ENCODE measurements at regions not wholly inside any gene's neighbourhood (a gene's known extent, or its start where the extent isn't known, plus 50 kb on each side); places are given as distances from the start of the nearest gene placed in this dataset.

DNA sequence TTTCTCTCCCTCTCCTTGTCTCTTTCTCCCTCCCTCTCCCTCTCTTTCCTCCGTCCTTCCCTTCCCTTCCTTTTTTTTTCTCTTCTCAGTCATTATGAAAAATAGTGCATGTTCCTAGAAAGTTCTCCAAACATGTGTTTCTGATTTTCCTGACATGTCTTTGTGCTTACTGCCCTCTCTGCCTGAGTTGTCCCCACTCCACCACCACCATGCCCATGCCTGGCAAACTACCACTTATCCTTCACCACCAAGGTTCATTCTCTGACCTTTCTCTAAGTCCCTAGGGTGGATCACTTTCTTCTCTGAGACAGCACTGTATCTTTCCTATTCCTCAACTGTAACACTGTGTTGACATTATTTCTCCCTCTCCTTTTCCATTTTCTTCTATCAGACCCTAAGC lies 98.2 kb downstream of the LACC1 start:
- H3K79me2 ChIP-seq (ENCODE audit: control insufficient read depth in 1 of 2, insufficient read depth in 2 of 2, low read length in 2 of 2), result no peaks in the 10 kb centered on the region
- no peak overlapping the region for H2BK5ac ChIP-seq (ENCODE audit: low read depth, low read length)
- H3K18ac ChIP-seq (ENCODE audit: extremely low read depth, low read length), result no peak overlapping the region
- no peak overlapping the region for H3K9ac ChIP-seq (replicated peaks in 1 of 4; ENCODE audit: extremely low read depth in 1 of 4, low read depth in 3 of 4, low read length in 3 of 4)
- peaks cover 0 to 2% (median 0%) of the 10 kb centered on the region in 4 experiments; a peak in 1 of 7 replicates for H3K4me1 ChIP-seq (replicated peaks in 1 of 4; ENCODE audit: control insufficient read depth in 3 of 4, insufficient read depth in 4 of 4, low read length in 3 of 4)
- no peak overlapping the region for H2AFZ ChIP-seq (ENCODE audit: low read length)
- no peaks in the 10 kb centered on the region for H4K20me1 ChIP-seq (replicated peaks in 1 of 2; ENCODE audit: control insufficient read depth in 1 of 2, insufficient read depth in 2 of 2, low read length in 2 of 2)
- DNase-seq (ENCODE audit: low read depth in 1 of 2, low spot score in 2 of 2) (no peak), FAIRE-seq (no peak)
- TF ChIP-seq MAFK (IDR thresholded peaks at IDR 0.05; ENCODE audit: low read depth, low read length), result no peak
- no peak for TF ChIP-seq CEBPB (IDR thresholded peaks at IDR 0.05; ENCODE audit: low read depth, low read length)
- no peak for TF ChIP-seq BCL11A (IDR thresholded peaks at IDR 0.05; ENCODE audit: low read depth in 2 of 2, low read length in 2 of 2)
- TF ChIP-seq FOSL1 (IDR thresholded peaks at IDR 0.05; ENCODE audit: insufficient read depth, low read depth, low read length), result no peak
- no peak overlapping the region for H2BK15ac ChIP-seq (ENCODE audit: low read length)
- H3K23me2 ChIP-seq (ENCODE audit: low read depth, low read length), result no peaks in the 10 kb centered on the region
- H2BK12ac ChIP-seq (ENCODE audit: low read depth, low read length), result no peak overlapping the region; the same call in 1 of the 2 replicates
- H2BK20ac ChIP-seq (ENCODE audit: low read length), result no peak overlapping the region
- H4K5ac ChIP-seq (ENCODE audit: insufficient read length, low read depth, low read length), result no peak overlapping the region
- no peak overlapping the region for H3K23ac ChIP-seq (ENCODE audit: insufficient read length)
- no peaks in the 10 kb centered on the region for H3K36me3 ChIP-seq (ENCODE audit: control insufficient read depth in 2 of 4, insufficient read depth in 4 of 4, low read length in 3 of 4)
- ChIA-PET POLR2A (ENCODE audit: partially characterized antibody) (no interaction called here), CTCF (ENCODE audit: partially characterized antibody) (interaction anchor here (1.6 kb wide), 1 partner anchor 70 kb away, joined by 5 read pairs; no protein-coding TSS in a partner anchor)
- no peaks in the 10 kb centered on the region; a peak in 1 of 7 replicates for H3K27me3 ChIP-seq (replicated peaks in 1 of 4; ENCODE audit: control insufficient read depth in 3 of 4, extremely low read depth in 1 of 4, insufficient read depth in 3 of 4, low read length in 3 of 4)
- H2AK5ac ChIP-seq (ENCODE audit: low read depth, low read length), result no peak overlapping the region
- no peaks in the 10 kb centered on the region for H3K79me1 ChIP-seq (ENCODE audit: low read depth, low read length)
- 50% methylated on average over 1 of the region's 1 CpG; no CpG with 5 or more reads in 1 of the 2 experiments for WGBS, 2 experiments (ENCODE audit: extremely low coverage in 1 of 2, insufficient coverage in 1 of 2, insufficient read length in 1 of 2, insufficient replicate concordance in 2 of 2, low coverage in 1 of 2, low lambda C conversion rate in 2 of 2, missing lambda C conversion rate in 1 of 2)
- H3K9me3 ChIP-seq (ENCODE audit: insufficient read depth in 2 of 2, low read depth in 1 of 2, low read length in 1 of 2), result no peaks in the 10 kb centered on the region
- H3K56ac ChIP-seq (replicated peaks; ENCODE audit: insufficient read length, low read depth, low read length), result no peak overlapping the region
- no peak overlapping the region for H3K14ac ChIP-seq (ENCODE audit: insufficient read length)
- no peak overlapping the region for H2BK120ac ChIP-seq (replicated peaks; ENCODE audit: low read depth, low read length)
- H3K27ac ChIP-seq (ENCODE audit: low read depth, low read length), result no peak overlapping the region
- H4K8ac ChIP-seq (ENCODE audit: extremely low read depth, insufficient read depth, low read length), result no peak overlapping the region
- no peak overlapping the region for H4K91ac ChIP-seq (replicated peaks; ENCODE audit: insufficient read length, low read length)
- no peak overlapping the region for H3K4me2 ChIP-seq (ENCODE audit: insufficient read depth in 1 of 2, low read depth in 2 of 2, low read length in 2 of 2)
- no peak overlapping the region for H3K4me3 ChIP-seq (ENCODE audit: extremely low read depth in 1 of 4, insufficient read depth in 2 of 4, low read depth in 3 of 4, low read length in 4 of 4)
- H3K4ac ChIP-seq (replicated peaks; ENCODE audit: insufficient read length, low read depth, low read length), result no peak overlapping the region
